GM19452 (cell line): ENCODE measurements at regions not wholly inside any gene's neighbourhood (a gene's known extent, or its start where the extent isn't known, plus 50 kb on each side); places are given as distances from the start of the nearest gene placed in this dataset.

Source experiments
- ATAC-seq: cut with Tn5 transposase; IDR thresholded peaks from one replicate; pipeline ENCODE4 v1.9.1; 2021; ENCODE audit not compliant: unreplicated experiment

GRCh38 chr10:128367807-128368206 is 241.6 kb upstream of the MKI67 start:
- no peak for ATAC-seq

DNA sequence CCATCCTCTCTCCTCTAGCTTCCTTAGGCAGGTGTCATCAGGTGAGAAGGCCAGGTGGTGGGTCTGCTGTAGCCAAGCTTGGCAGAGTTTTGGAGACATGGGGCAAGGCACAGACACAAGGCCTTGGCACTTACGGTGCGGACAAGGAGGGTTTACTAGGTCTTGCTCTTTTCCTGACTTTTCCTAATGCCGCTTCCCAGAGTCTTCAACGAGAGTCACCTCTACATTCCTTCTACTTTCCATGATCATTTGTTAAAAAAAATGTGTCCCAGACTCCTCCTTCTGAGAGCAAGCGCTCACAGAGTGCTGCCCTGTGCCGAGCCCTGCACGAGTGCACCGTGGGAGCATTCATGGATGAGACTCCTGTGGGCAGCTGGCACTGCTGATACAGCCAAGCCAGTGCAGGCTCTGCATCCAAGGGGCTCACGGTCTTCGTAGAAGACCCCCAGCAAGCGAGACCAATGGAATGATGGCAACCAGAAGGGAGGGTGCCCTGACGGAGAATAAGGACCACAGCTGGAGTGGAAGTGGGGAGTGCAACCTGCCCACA is 243.0 kb upstream of the MKI67 start:
- no peak for ATAC-seq

DNA sequence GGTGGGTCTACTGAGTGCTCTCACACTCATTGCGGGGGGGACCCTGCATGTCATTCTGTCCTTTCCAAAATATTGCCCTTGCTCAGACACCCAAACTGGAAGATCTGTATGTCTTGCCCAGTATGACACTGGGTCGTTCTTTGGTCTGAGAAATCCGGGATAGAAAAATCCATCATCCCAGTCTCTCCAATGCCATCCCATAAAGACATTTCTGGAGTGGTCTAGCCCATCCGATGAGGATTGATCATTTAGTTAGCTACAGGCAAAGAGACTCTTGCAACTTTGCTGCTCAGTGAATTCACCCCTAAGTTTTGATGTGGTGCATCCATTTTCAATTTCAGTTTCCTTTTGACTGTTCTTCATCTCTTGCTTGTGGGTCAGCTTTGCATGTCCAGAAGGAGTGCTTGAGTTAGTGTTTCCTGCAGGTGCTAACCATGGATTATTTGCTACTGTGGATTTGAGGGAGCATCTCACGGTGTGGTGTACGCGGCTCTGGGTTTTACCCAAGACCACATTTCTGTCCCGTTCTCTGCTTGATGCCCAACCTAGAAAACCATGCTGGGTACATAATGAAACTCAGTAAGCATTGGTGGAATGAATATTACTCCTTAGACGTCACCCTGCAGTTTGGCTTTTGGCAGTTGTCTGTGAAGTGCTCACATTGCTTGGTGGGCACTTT is 247.0 kb upstream of the MKI67 start:
- peak; percentile 94 for ATAC-seq

- no peak for ATAC-seq
Observed at GRCh38 chr10:128373831-128374230, 247.6 kb upstream of the MKI67 start.

DNA sequence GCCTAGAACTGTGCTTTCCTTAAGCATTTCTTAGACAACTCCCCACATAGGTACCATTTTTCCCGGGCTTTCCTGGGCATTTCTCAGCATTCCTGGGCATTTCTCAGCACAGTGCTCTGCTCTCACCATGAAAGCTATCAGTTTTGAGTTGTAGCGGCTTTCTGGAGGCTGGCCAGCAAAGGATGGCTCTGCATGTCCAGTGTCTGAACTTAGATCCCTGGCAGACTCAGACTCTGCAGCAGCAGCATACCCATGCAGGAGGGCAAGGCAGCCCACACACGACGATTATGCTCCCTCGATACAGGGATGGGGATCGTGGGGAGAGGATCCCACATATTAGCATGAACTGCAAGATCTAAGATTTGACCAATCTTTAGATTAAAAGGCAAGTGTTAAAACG is 248.9 kb upstream of the MKI67 start:
- ATAC-seq = no peak

DNA sequence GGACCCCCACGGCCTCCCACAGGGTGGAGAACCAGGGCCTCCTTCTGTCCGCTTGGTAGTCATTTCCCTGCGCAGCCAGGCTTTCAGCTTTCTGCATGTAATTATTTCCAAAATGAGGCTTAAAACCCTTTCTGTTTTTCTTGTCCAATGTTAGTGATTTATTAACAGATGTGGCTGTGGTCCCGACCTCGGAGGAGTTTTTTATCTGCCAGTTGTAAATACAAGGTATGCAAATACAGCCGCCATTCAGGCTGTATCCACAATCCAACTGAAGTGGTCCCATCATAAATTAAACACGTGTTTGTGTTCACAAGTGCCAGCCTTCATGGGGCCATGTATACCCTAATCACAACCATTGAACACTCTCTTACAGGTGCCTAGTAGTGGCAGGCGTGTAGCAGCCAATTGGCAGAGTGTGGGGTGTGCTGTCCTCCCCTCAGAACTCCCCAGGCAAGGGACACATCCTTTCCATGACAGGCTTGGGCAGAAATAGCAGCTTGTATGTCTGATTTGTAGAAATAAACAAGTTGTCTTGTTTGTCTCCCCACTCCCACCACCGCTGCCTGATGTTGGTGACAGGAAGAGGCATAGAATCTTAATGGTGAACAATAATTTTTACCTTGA is 251.3 kb upstream of the MKI67 start:
- ATAC-seq = no peak

- no peak for ATAC-seq
Observed at GRCh38 chr10:128377988-128378387, 251.8 kb upstream of the MKI67 start.

DNA sequence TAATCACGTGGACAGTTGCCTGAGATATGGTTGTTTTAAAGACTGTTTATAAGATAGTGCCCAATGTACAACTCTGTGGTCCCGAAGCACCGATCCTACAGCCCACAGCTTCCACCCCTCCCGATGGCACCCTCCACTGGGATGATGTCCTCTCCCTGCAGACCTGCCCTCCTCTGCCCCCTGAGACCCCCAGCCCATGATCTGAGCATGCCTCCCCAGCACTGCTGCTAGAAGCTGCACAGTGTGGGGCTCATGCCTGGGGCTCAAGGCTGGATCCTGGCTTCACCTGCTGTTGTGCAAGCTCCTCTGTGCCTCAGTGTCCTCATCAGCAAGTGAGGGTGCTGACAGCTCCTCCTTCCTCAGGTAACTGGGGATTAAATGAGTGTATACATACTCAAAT is 254.7 kb upstream of the MKI67 start:
- ATAC-seq = no peak

DNA sequence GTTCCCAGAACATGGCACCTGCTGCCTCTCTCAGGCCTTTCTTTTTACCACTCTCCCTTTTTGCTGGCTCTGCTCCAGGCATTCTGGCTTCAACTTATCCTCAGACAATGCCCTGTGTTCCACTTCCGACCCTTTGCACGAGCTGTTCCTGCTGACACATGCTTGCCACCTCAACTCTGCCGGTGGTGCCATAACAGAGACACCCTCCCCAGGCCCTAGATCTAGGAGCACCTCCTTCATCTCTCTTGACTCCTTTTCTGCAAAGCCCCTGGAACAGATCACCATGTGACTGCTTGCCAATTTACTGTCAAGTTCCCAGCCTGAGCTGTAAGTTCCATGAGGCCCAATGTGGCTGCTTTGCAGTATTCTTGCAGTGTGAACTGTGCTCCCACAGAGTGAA is 256.0 kb upstream of the MKI67 start:
- no peak for ATAC-seq

DNA sequence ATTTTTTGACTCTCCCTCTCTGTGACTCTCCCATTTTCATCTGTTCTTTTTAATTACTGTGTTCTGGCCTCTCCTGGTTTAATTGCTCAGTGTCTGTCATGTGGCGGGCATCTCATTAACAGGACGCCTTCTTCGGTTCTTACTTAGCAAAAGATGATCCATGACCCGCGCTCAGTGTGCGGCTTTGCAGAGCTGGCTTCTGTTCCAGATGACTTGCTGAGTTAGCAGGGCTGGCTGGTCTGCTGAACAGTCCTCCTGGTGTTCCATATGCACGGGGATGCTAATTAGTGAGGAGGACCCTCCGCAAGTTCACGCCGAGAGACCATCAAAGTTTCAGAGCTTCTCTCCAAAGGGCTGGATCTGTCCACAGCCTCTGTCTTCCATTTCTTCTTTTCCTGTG is 258.6 kb upstream of the MKI67 start:
- ATAC-seq = no peak

- no peak for ATAC-seq
Observed at GRCh38 chr10:128386231-128386630, 260.0 kb upstream of the MKI67 start.

DNA sequence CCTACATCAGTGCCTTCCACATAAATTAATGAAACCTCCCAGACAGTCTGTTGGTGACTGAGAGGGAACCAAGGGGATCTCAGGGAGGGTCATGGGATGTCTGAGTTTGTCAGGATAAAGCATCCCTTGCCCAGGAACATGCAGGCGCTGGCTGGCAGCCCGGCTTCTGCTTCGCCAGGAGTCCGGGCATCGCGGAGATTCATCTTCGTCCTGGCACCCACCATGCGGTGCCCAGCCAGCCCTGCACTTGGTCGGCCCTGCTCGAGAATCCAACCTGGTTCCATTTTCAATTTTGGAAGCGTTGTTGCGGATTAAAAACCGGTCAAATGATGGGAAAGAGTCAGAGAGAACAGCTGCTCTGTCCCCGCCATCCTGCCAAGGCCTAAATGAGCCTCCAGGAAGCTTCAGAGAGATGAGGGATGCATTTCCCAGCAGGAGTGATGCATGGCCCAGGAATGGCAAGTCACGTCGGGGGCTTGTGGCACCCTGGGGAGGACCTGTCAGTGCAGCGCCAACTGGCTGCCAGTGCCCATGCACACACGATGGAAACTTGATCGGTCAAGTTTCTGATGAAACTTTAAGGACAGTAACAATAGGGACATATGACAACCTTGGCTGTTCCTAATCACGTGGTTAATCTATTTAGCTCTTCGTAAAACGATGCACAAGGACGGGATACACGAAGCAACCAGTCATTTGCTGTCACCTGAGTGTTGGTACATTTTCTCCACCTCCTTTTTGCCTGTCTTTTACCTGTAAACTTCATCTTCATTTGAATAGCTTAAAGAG is 260.8 kb upstream of the MKI67 start:
- no peak for ATAC-seq

- no peak for ATAC-seq
Observed at GRCh38 chr10:128390596-128390995, 264.4 kb upstream of the MKI67 start.

DNA sequence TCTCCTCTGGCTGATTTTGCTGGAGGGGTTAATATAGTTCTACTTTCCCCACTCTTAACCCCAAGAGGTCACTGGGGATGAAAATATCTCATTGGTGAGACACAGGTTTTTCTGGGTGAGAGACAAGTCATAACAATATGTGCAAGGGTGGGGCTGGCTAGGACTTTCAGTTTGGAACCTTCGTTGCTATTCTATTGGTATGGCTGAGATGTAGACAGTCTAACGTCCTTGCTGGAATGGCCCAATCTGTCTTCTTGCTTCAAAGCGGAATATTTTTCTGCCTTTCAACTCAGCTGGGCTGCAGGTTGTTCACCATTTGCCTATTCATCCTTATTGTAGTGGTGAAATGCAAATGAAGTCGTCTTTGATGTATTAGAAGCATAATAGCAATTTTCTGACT is 267.3 kb upstream of the MKI67 start:
- no peak for ATAC-seq

DNA sequence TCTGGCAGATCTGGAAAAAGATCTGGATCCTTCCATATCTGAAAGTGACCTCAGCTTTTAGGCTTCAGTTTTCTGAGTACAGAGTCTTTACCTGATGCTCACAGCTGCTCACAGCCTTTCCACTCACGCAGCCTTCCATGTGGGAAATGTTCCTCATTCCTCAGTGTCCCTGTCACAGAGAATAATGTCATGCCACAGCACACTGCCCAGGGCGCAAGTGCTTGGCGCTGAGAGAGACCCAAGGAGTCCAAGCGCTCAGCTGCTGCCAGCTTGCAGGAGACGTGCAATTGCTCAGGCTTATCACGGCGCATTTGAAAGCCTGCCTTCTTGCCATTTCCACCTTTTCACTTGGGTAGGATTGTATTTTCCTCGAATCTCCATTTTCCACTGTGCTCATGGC is 271.9 kb upstream of the MKI67 start:
- ATAC-seq = no peak

GRCh38 chr10:128398999-128399398 is 272.8 kb upstream of the MKI67 start:
- no peak for ATAC-seq

DNA sequence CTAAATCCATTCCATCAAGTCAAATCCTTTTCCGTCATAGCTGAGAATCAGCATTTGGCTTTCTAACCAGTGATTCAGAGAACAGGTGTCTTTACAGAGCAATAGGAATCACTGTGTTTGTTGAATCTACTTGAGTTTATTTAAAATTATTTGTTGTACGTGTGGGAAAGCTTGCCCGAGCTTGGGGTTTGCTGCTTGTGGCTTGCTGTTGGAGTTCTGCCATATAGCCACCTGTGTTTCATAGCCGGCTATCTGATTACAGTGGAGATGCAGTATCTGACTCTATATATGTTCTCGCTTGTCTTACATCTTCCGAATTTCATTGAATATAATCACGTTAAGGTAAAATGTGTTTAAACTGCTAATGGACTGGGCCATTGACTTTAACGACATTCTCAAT is 274.3 kb upstream of the MKI67 start:
- ATAC-seq = no peak

GRCh38 chr10:128405450-128405849 is 279.2 kb upstream of the MKI67 start:
- no peak for ATAC-seq

DNA sequence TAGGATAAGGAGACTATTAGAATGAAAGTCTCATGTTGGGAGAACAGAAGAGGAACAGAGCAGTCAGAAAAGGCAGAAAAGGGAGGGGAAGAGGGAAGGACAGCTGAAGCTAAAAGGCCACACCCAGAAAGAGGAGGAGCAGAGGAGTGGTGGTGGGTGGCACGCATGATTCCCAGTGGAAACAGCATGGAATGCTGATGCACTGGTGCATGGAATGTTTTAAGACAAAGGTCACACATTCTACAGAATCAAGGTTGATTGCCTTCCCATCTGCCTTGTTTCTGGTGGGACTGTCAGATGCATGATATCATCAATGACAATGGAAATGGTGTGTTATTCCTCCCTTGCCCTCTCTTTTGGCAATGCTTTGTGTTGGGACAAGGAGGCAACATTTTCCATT is 285.4 kb upstream of the MKI67 start:
- ATAC-seq = no peak

DNA sequence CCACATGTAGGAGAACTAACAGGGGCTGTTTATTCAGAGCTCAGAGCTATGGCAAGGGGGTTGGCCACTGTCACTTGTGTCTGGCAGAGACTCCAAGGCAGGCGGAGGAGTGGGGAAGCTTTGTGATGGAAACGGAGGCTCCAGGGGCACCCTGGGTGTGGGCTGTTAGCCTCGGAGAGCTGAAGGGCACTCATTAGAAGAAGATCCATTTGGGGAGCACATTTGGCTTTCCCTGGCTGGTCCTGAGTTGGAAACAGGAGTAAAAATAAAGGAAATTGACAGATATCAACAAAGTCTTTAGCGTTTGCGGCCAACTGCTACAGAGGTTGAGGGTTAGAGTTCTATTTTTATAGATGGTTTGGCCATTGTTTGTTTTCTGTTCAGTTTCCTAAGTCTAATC is 288.3 kb upstream of the MKI67 start:
- no peak for ATAC-seq

DNA sequence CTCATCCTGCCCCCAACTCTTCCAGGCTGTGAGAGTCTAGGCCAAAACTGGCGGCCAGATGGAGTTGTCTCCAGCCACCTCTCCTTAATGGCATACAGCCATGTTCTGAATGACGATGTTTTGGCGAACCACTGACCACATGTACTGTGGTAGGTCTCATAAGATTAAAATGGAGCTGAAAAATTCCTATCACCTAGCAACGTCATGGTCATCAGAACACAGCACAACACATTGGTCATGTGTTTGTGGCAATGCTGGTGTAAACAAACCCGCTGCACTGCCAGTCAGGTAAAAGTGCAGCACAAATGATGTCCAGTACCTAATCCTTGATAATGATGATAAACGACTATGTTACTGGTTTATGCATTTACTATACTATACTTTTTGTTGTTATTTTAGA is 290.0 kb upstream of the MKI67 start:
- no peak for ATAC-seq

- no peak for ATAC-seq
Observed at GRCh38 chr10:128417826-128418225, 291.6 kb upstream of the MKI67 start.
